AG20443 (cell line): ENCODE measurements at regions not wholly inside any gene's neighbourhood (a gene's known extent, or its start where the extent isn't known, plus 50 kb on each side); places are given as distances from the start of the nearest gene placed in this dataset.

Experiments used
- DNase-seq: peaks from one replicate; pipeline ENCODE4 v3.0.0; 2012; ENCODE audit warnings: low spot score, mixed read lengths

GRCh38 chr5:107325866-107326265 lies 344.9 kb downstream of the EFNA5 start:
- DNase-seq, result no peak

- no peak for DNase-seq
Observed at GRCh38 chr5:107324809-107325208, 345.9 kb downstream of the EFNA5 start.

DNA sequence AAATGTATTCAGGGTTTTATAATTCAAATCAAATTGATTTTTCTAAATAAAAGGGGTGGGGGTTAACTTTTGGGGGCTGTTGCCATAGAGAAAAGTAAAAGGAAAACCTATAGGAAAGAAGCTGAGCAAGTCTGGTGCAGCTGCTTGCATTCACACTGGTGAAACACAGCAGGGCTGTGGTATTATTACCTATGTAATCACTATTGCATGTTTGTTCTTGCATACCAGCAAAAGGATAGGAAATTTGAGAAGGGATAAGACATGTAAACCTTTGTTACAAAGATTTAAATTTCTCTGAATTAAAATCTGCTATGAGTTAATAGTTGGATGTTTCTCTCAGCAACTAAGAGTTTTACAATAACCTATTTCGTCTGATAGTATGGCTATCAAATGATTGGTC lies 346.7 kb downstream of the EFNA5 start:
- no peak for DNase-seq

DNA sequence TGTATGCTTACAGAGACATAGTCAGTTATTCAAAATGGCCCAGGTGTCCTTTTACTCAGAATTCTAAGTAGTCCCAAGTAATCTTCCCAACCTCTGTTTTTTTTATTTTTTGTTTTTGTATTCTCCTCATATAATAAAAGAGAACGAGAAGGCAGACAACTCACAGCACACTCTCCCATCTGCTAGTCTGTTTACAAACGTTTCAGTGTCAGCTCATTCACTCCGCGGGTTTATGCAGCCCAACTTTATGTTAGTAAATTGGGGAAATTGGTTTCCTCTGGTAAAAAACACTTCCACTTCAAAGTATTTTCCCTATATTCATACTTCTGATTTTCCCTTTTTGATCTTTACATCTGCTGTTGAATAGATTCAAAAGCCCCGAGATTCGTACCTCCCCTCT lies 347.2 kb downstream of the EFNA5 start:
- no peak for DNase-seq

DNA sequence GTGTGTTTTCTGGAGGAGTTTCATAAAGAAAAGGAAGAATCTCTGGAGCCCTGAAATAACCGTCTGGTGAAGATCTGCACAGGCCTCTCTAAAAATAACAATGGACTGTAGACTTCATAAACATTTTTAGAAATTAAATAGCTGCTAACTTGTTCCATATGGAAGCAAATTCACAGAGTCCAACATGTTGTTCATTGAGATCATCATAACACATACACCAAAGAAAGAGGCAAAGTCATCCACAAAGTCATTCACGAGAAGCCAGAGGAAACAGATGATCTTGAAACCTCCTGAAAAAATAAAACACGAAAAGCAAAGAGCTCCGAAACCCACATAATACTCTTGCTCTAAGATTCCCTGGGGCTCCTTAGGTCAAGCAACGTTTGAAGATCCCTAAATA lies 347.8 kb downstream of the EFNA5 start:
- DNase-seq, result no peak

- no peak for DNase-seq
Observed at GRCh38 chr5:107321906-107322305, 348.8 kb downstream of the EFNA5 start.

- DNase-seq, result no peak
Observed at GRCh38 chr5:107320846-107321245, 349.9 kb downstream of the EFNA5 start.

DNA sequence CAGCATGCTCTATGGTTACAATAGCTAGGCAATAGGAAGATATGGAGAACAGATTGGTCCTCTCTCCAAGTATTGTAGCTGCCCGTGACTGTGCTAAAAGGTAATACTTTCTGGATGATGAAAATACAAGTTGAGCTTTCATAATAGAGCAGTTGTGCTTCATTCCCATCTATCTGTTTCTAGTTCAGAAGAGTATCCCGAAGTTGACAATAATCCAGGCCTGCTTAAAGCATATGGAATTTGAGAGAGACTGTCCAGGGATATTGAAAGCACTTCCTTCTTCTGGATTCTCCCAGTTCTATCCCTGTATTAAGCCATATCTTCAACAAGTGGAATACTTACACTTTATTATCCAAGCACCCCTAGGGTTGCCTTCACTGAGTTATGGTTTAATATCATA lies 350.4 kb downstream of the EFNA5 start:
- no peak for DNase-seq

- no peak for DNase-seq
Observed at GRCh38 chr5:107319901-107320300, 350.8 kb downstream of the EFNA5 start.

DNA sequence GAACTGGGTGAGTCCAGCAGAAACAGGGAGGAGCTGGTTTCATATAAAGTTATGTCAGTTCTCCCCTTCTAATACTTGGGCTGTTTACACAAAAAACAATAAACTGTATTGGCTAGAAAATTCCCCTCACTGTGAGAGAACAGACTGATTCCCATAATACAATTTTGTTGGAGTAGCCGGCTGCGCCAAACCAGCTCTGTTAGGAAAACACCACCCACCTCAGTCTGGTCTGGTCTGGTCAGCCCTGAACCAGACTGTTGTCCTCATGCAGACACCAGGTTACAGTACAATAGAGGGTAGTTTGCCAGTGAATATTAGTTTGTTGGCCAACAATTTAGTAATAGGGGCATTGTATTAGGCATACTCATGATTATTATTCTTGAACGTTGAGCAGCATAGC lies 356.4 kb downstream of the EFNA5 start:
- DNase-seq, result no peak

- no peak for DNase-seq
Observed at GRCh38 chr5:107313921-107314320, 356.8 kb downstream of the EFNA5 start.

- DNase-seq, result no peak
Observed at GRCh38 chr5:107313098-107313497, 357.6 kb downstream of the EFNA5 start.

DNA sequence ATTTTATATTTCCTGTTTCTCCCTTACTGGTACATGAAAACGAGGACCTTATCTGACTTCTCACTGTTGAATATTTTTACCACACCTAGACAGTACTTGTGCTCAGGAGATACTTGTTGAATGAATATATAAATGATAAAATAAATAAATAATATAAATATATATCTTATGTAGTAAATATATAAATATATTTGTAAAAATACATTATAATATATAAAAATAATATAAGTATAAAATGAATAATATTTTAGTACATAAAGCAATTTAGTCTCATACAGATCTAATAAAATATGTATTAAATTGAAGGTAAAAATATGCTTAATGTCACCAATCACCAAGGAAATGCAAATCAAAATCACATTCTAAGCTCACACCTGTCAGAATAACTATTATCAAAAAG lies 360.6 kb downstream of the EFNA5 start:
- DNase-seq, result no peak

DNA sequence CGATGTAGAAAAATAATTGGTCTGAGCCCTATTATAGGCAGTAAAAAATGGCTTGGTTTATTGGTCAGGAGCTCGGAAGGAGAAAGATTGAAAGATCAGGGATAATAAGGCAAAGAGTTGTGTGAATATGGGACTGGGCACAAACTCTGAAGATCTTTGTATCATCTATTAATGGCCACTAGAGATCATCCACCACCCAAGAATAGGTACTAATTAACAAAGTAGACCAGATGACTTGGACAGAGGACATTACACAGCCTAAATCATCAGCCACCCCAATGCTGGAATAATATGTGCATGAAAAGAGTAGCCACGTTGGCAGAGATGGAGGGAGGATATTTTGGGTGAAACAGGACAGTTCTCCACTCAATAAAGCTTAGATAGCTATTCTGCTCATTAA lies 364.1 kb downstream of the EFNA5 start:
- no peak for DNase-seq

GRCh38 chr5:107306002-107306401 lies 364.7 kb downstream of the EFNA5 start:
- no peak for DNase-seq

GRCh38 chr5:107304684-107305083 lies 366.1 kb downstream of the EFNA5 start:
- DNase-seq, result no peak

- no peak for DNase-seq
Observed at GRCh38 chr5:107303171-107303968, 367.4 kb downstream of the EFNA5 start.

DNA sequence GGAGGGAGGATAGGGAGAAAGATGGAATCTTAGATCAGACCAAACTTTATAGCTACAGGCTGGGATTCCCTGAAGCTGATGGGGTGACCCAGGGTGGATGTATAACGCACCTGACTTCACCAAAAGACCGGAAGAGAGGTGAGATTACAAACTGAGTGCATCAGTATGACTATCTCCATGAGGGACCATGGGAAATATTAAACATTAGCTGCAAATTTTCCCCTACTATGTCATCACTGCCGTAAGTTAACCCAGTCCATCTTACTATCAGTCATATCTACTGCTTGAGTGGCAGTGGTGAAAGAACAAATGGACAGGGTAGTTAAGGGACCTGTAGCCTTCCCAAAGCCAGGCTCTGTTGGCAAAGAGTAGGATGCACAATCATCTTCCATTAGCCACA lies 368.3 kb downstream of the EFNA5 start:
- no peak for DNase-seq

GRCh38 chr5:107301999-107302398 lies 368.7 kb downstream of the EFNA5 start:
- no peak for DNase-seq

GRCh38 chr5:107300721-107301327 lies 369.9 kb downstream of the EFNA5 start:
- DNase-seq, result no peak

DNA sequence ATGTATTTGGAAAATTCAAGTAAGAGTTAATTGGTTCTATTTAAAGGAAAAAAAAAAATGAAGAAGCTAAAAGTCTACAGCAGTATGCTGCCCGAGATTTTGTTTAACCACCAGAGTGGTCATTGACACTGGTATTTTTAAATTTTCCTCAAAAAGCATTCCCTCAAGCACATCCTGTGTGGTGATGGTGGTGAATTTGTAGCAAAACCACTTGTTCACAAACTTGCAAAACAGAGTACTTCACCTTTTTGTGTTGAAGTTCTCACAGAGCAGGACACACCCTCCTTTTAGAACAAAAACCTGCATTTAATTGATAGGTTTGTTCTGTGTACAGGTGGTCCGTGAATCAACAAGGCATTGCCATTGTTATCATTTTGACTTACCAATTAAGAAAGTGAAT lies 374.2 kb downstream of the EFNA5 start:
- no peak for DNase-seq

- DNase-seq, result no peak
Observed at GRCh38 chr5:107295914-107296313, 374.8 kb downstream of the EFNA5 start.

DNA sequence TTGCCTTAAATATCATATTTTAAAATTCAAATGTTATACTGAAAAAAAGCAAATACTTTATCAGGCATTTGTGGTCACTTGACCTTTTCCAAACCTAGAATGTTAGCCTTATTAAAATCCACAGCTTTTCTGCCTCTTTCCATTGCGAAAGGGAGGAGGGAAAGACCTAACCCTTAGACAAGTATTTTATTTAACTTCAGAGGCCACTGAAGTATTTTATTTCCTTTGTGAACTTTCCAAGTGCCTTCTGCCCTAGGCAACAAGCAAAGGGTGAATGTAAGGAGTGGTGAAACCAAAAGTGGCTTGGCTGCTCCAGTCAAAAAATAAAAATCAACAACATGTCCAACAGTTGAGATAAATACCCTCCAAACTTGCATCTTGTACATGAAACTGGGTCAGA lies 376.1 kb downstream of the EFNA5 start:
- DNase-seq, result no peak

GRCh38 chr5:107294211-107294550 lies 376.6 kb downstream of the EFNA5 start:
- no peak for DNase-seq
